HepG2 (cell line): ENCODE measurements at regions not wholly inside any gene's neighbourhood (a gene's known extent, or its start where the extent isn't known, plus 50 kb on each side); places are given as distances from the start of the nearest gene placed in this dataset.

ENCODE experiments used
- ATAC-seq: fragments of 200-7000 bp; cut with Tn5 transposase; 3 replicates; pipeline ENCODE4 v1.9.1; 2020; ENCODE audit warnings: mild to moderate bottlenecking, moderate library complexity
- BruUV-seq: library from RNA; stranded (reverse); fragments of 400-500 nt; replicated peaks from 2 replicates; lab custom pipeline; 2021; lab: Mats Ljungman, UMichigan
- CTCF ChIA-PET: fragments of 300-600 bp; formaldehyde crosslinking; extraction: SDS; loops from one replicate; lab custom pipeline; 2021; ENCODE audit warnings: low total read pairs, inconsistent platforms, low intra/inter-chr PET ratio; lab: Yijun Ruan, JAX
- POLR2A ChIA-PET: fragments of 350-600 bp; sonication (Branson Sonifier 250); formaldehyde crosslinking; loops from one replicate; lab custom pipeline; 2020; ENCODE audit warnings: antibody characterized with exemption, inconsistent platforms; lab: Yijun Ruan, JAX
- DNase-seq: peaks from one replicate; pipeline ENCODE4 v3.0.0-alpha.2; 2015; ENCODE audit warnings: low spot score
- FAIRE-seq: peaks from 3 replicates; lab custom pipeline; 2011; peaks lifted over from hg19 to GRCh38; lab: Jason Lieb, UNC
- H2AFZ ChIP-seq: one replicate; pipeline ENCODE4 v1.6.1; 2011; ENCODE audit warnings: low read length, inconsistent platforms
- H3K27ac ChIP-seq: fragments of 300-600 bp; 3 replicates; pipeline ENCODE4 v1.8.0; 2011; ENCODE audit warnings: mixed run types, mild to moderate bottlenecking, mixed read lengths, low read length, inconsistent platforms; ENCODE audit not compliant: insufficient read depth; ENCODE audit errors: extremely low read length
- H3K27me3 ChIP-seq, 2 experiments: fragments of 200-600 bp in 1 of 2; 2 replicates in 1 of 2; 3 replicates in 1 of 2; pipeline versions ENCODE4 v1.6.0 to v1.8.0; 2011; ENCODE audit warnings: low read length in 2 of 2, mild to moderate bottlenecking in 2 of 2, moderate library complexity in 2 of 2, inconsistent platforms in 1 of 2; ENCODE audit not compliant: insufficient read depth in 2 of 2, control insufficient read depth in 1 of 2
- H3K36me3 ChIP-seq, 2 experiments: fragments of 200-600 bp in 1 of 2; replicated peaks in 1 of 2; 2 replicates in 1 of 2; 3 replicates in 1 of 2; pipeline versions ENCODE4 v1.5.1 to v1.8.0; 2011; ENCODE audit warnings: low read length in 2 of 2, inconsistent platforms in 1 of 2; ENCODE audit not compliant: insufficient read depth in 2 of 2, control insufficient read depth in 1 of 2
- H3K4me1 ChIP-seq: 2 replicates; pipeline ENCODE4 v1.5.1; 2012; ENCODE audit warnings: low read length, inconsistent platforms; ENCODE audit not compliant: insufficient read depth
- H3K4me2 ChIP-seq: 2 replicates; pipeline ENCODE4 v1.6.0; 2011; ENCODE audit warnings: low read depth, low read length, inconsistent platforms
- H3K4me3 ChIP-seq, 3 experiments: fragments of 200-600 bp in 1 of 3; sonication (generic), shearing (Covaris generic) in 1 of 3; replicated peaks in 1 of 3; 2 replicates each; pipeline ENCODE4 v1.5.1; 2011 to 2016; ENCODE audit warnings: low read length in 3 of 3, inconsistent platforms in 2 of 3, low read depth in 2 of 3, mild to moderate bottlenecking in 2 of 3, control low read depth in 1 of 3, mixed read lengths in 1 of 3; ENCODE audit not compliant: insufficient read depth in 1 of 3
- H3K79me2 ChIP-seq: one replicate; pipeline ENCODE4 v1.6.1; 2011; ENCODE audit warnings: low read length, inconsistent platforms; ENCODE audit not compliant: insufficient read depth
- H3K9ac ChIP-seq: 2 replicates; pipeline ENCODE4 v1.6.0; 2011; ENCODE audit warnings: mild to moderate bottlenecking, low read depth, low read length, inconsistent platforms; ENCODE audit not compliant: insufficient read depth
- H3K9me3 ChIP-seq: 2 replicates; pipeline ENCODE4 v1.5.1; 2012; ENCODE audit warnings: mild to moderate bottlenecking, low read length
- H4K20me1 ChIP-seq: 2 replicates; pipeline ENCODE4 v1.6.0; 2011; ENCODE audit warnings: inconsistent platforms, mild to moderate bottlenecking, low read length, moderate library complexity; ENCODE audit not compliant: insufficient read depth
- ADNP ChIP-seq: sonication (generic); formaldehyde crosslinking; IDR thresholded peaks from 2 replicates; pipeline ENCODE4 v1.4.0; 2020; ENCODE audit warnings: missing genetic modification reagents
- KLF15 ChIP-seq: sonication (generic); formaldehyde crosslinking; IDR thresholded peaks from 2 replicates; pipeline ENCODE4 v1.8.1; 2023; ENCODE audit warnings: borderline replicate concordance, mild to moderate bottlenecking, inconsistent platforms, missing genetic modification reagents, mixed read lengths
- STAT5B ChIP-seq: sonication (generic); formaldehyde crosslinking; IDR thresholded peaks from 2 replicates; pipeline ENCODE4 v1.4.0; 2020; ENCODE audit warnings: missing genetic modification reagents
- TBP ChIP-seq: sonication (generic); formaldehyde crosslinking; IDR thresholded peaks from 2 replicates; pipeline ENCODE4 v1.5.0; 2020; ENCODE audit warnings: missing genetic modification reagents
- TEAD2 ChIP-seq: sonication (generic); formaldehyde crosslinking; IDR thresholded peaks from 2 replicates; pipeline ENCODE4 v1.9.0; 2021; ENCODE audit warnings: missing genetic modification reagents
- ZNF333 ChIP-seq: sonication (generic); formaldehyde crosslinking; IDR thresholded peaks from 2 replicates; pipeline ENCODE4 v1.4.0; 2020; ENCODE audit warnings: mild to moderate bottlenecking, missing genetic modification reagents, borderline replicate concordance
- ZNF577 ChIP-seq: sonication (generic); formaldehyde crosslinking; IDR thresholded peaks from 2 replicates; pipeline ENCODE4 v1.4.0; 2020; ENCODE audit warnings: mild to moderate bottlenecking, low read depth, missing genetic modification reagents, borderline replicate concordance
- WGBS: methylation state at CpG from one replicate; pipeline ENCODE4 v1.1.6; 2017; ENCODE audit warnings: low lambda C conversion rate; 5-methylcytosine and 5-hydroxymethylcytosine counted together
- in situ Hi-C: cut with HindIII; loops from 2 replicates; pipeline ENCODE4 v1.10.0; 2017; ENCODE audit warnings: low pct_unique_long_range_greater_than_20kb; ENCODE audit not compliant: extremely low pct_ligation_motif_present
- intact Hi-C: fragments of 100-400 bp; cut with micrococcal nuclease; formaldehyde crosslinking; loops from one replicate; pipeline ENCODE4 v1.10.0; 2022; ENCODE audit not compliant: unreplicated experiment
- TF ChIP-seq, protein P1 (sequence below): sonication (generic); formaldehyde crosslinking; IDR thresholded peaks from 2 replicates; pipeline ENCODE4 v1.8.1; 2022; ENCODE audit warnings: low read depth, mild to moderate bottlenecking, missing genetic modification reagents

DNA sequence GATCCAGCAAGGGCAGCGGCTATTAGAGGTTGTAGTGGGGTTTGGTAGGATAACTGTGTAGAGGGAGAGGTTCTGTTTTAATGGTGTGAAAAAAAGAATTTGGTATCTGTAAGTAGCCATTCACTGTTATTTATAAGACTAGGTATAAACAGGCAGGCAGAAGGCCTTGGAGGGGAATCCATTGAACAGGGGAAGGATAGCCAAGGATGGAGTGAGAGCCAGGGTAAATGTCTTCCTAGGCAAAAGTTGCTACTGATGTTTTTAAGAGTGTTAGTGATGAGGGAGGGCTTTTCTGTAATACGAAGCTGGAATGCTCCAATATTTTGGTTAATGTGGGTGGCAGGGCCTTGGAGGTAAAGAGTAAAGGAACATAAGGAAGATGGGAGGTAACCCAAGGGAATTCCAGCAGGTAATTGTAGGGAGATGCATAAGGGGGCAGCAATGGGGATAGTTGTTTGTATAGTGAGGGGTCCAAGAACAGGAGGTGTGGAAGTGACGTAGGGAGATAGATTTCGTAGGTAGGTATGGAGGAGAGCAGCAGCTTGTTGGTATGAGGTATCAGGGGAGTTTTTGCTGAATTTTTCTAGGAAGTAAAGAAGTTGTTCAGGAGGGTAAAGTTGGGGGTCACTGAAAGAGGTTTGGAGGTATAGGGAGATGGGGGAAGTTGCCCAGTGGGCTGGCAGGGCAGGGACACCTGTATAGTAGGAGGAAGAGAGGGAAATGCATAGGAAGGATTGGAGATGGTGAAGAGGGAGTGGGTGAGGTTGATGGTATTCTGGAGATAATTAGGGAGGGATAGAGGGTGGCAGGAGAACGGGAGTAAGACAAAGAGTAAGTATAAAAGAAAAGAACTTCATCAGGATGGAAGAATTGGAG, 752.4 kb upstream of the ADGRB3 start (continued):
- TF ChIP-seq, protein P1, sequence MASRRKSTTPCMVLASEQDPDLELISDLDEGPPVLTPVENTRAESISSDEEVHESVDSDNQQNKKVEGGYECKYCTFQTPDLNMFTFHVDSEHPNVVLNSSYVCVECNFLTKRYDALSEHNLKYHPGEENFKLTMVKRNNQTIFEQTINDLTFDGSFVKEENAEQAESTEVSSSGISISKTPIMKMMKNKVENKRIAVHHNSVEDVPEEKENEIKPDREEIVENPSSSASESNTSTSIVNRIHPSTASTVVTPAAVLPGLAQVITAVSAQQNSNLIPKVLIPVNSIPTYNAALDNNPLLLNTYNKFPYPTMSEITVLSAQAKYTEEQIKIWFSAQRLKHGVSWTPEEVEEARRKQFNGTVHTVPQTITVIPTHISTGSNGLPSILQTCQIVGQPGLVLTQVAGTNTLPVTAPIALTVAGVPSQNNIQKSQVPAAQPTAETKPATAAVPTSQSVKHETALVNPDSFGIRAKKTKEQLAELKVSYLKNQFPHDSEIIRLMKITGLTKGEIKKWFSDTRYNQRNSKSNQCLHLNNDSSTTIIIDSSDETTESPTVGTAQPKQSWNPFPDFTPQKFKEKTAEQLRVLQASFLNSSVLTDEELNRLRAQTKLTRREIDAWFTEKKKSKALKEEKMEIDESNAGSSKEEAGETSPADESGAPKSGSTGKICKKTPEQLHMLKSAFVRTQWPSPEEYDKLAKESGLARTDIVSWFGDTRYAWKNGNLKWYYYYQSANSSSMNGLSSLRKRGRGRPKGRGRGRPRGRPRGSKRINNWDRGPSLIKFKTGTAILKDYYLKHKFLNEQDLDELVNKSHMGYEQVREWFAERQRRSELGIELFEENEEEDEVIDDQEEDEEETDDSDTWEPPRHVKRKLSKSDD, result no peak
- no peak for TF ChIP-seq STAT5B (CRISPR knock-in tag)
- no peak for TF ChIP-seq KLF15 (CRISPR knock-in tag)
- TF ChIP-seq ZNF333 (CRISPR knock-in tag), result no peak
- TF ChIP-seq TEAD2 (CRISPR knock-in tag), result no peak

DNA sequence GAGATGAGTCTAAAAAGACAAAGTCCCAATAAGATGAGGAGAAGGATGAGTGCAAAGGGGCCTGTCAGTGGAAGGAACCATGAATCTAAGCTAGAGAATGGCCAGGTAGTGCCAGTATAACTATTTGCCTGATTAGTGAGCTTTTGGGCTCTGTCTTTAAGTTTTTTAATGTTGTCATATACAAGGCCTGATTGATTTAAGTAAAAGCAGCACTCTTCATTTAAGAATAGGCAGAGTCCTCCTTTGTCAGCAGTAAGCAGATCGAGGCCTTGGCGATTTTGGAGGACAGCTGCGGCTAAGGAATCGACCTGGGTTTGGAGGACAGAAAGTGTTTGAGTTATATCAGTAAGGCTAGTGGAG, 753.4 kb upstream of the ADGRB3 start:
- no peak overlapping the region for H3K4me3 ChIP-seq
- DNase-seq, result no peak
- intact Hi-C loops, result no loop called here
- peaks cover 42% of the 10 kb centered on the region for H3K9me3 ChIP-seq
- in situ Hi-C loops, result no loop called here
- no TSS peak for BruUV-seq
- FAIRE-seq, result no peak
- ChIA-PET POLR2A (no interaction called here), CTCF (no interaction called here)
- no peaks in the 10 kb centered on the region for H4K20me1 ChIP-seq
- H3K4me1 ChIP-seq, result no peaks in the 10 kb centered on the region
- no peak for TF ChIP-seq TBP (CRISPR knock-in tag)
- no peak for TF ChIP-seq ZNF577 (CRISPR knock-in tag)
- no peak for TF ChIP-seq ADNP (CRISPR knock-in tag)
- no peak overlapping the region for H2AFZ ChIP-seq
- H3K4me2 ChIP-seq, result no peak overlapping the region
- ATAC-seq, result no peak
- no peaks in the 10 kb centered on the region for H3K27me3 ChIP-seq
- WGBS, result 17% methylated on average over 4 of the region's 4 CpGs
- H3K27ac ChIP-seq, result no peak overlapping the region
- no peaks in the 10 kb centered on the region for H3K36me3 ChIP-seq
- H3K9ac ChIP-seq, result no peak overlapping the region
- H3K79me2 ChIP-seq, result no peaks in the 10 kb centered on the region
